ENCODE measurements at regions not wholly inside any gene's neighbourhood (a gene's known extent, or its start where the extent isn't known, plus 50 kb on each side); places are given as distances from the start of the nearest gene placed in this dataset.

DNA sequence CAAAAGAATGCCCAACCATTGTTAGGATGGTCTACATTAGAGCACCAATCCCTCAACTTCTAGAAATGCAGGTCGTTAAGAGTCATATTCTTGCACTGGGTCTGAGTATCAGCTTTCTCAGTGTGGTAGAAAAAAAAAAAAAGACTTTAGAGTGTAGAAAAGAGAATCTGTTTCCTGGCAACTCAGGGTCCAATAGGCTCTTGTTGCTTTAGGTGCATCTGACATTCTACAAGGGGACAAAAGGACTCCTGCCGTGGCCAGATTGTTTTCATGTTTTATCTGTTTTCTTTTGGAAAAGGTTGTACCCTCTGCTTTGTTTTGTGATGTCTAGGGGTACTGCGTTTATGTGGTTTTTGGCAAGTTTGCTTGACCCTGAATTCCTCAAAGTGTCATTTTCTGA lies 105.4 kb upstream of the KCNK2 start:
- ChIA-PET POLR2A (no interaction called here), CTCF (no interaction called here)
- DNase-seq (ENCODE audit: extremely low spot score), result no peak
- TF ChIP-seq L3MBTL2 (conservative IDR thresholded peaks at IDR 0.05), result no peak
- TF ChIP-seq CTBP1 (IDR thresholded peaks at IDR 0.05; ENCODE audit: borderline replicate concordance), result no peak
- TF ChIP-seq LEF1 (IDR thresholded peaks at IDR 0.05; ENCODE audit: borderline replicate concordance), result no peak
- no peak for TF ChIP-seq ARNT (IDR thresholded peaks at IDR 0.05)
- TF ChIP-seq TARDBP (IDR thresholded peaks at IDR 0.05), result no peak
- no peak for TF ChIP-seq ELF4 (IDR thresholded peaks at IDR 0.05)
- TF ChIP-seq SP1 (IDR thresholded peaks at IDR 0.05), result no peak
- no peak for TF ChIP-seq FOXM1 (IDR thresholded peaks at IDR 0.05; ENCODE audit: borderline replicate concordance)
- TF ChIP-seq FOXA1 (IDR thresholded peaks at IDR 0.05), result no peak
- no peak for TF ChIP-seq HDGF (IDR thresholded peaks at IDR 0.05; ENCODE audit: borderline replicate concordance)
- no peak for TF ChIP-seq BHLHE40 (IDR thresholded peaks at IDR 0.05; ENCODE audit: borderline replicate concordance)
- no peak for TF ChIP-seq FOXK2 (IDR thresholded peaks at IDR 0.05)

DNA sequence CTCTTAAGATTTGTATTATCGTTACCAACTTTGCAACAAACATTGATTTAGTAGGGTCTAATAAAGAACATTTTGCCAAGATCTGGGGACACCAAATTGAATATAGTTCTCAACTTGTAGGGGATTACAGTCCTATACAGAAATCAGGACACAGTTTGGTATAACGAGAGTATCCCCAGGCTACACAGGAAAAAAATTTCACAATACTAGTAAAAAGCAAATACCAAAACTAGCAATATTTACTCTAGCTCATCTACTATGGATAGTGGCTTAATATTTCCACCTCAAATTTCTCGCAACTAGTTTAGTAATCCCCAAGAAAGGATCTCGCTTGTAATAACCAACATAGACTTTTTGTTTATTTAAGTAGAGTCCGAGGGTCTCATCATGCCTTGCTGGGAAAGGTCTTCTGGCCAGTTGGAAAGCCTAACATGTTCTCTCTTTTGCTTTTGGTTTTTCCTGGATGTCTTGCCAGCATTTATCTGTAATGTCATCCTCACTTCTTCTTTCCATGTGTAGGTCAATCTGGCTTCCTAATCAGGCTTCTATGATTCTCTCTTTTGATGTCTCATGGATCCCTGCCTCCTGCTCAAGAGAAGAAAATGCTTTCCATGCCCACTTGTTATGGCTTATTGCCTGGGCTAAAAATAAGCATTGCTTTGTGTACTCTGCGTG lies 104.7 kb upstream of the KCNK2 start:
- POLR2A ChIA-PET, result no interaction called here
- TF ChIP-seq FOXA1 (IDR thresholded peaks at IDR 0.05), result no peak
- no peak for TF ChIP-seq FOXK2 (IDR thresholded peaks at IDR 0.05)
- no peak for TF ChIP-seq SUZ12 (IDR thresholded peaks at IDR 0.05)
- no peak for TF ChIP-seq CTBP1 (IDR thresholded peaks at IDR 0.05; ENCODE audit: borderline replicate concordance)
- no peak for TF ChIP-seq TARDBP (IDR thresholded peaks at IDR 0.05)
- TF ChIP-seq, protein P1, sequence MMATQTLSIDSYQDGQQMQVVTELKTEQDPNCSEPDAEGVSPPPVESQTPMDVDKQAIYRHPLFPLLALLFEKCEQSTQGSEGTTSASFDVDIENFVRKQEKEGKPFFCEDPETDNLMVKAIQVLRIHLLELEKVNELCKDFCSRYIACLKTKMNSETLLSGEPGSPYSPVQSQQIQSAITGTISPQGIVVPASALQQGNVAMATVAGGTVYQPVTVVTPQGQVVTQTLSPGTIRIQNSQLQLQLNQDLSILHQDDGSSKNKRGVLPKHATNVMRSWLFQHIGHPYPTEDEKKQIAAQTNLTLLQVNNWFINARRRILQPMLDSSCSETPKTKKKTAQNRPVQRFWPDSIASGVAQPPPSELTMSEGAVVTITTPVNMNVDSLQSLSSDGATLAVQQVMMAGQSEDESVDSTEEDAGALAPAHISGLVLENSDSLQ (IDR thresholded peaks at IDR 0.05), result no peak
- no peak for TF ChIP-seq ZNF384 (IDR thresholded peaks at IDR 0.05)
- no peak for TF ChIP-seq NFRKB (IDR thresholded peaks at IDR 0.05)
- TF ChIP-seq LEF1 (IDR thresholded peaks at IDR 0.05; ENCODE audit: borderline replicate concordance), result no peak
- TF ChIP-seq SP1 (IDR thresholded peaks at IDR 0.05), result no peak
- no peak for TF ChIP-seq ARNT (IDR thresholded peaks at IDR 0.05)
- TF ChIP-seq L3MBTL2 (conservative IDR thresholded peaks at IDR 0.05), result no peak
- no peak for TF ChIP-seq HDGF (IDR thresholded peaks at IDR 0.05; ENCODE audit: borderline replicate concordance)
- CTCF ChIA-PET, result no interaction called here
- no peak for DNase-seq (ENCODE audit: extremely low spot score)

DNA sequence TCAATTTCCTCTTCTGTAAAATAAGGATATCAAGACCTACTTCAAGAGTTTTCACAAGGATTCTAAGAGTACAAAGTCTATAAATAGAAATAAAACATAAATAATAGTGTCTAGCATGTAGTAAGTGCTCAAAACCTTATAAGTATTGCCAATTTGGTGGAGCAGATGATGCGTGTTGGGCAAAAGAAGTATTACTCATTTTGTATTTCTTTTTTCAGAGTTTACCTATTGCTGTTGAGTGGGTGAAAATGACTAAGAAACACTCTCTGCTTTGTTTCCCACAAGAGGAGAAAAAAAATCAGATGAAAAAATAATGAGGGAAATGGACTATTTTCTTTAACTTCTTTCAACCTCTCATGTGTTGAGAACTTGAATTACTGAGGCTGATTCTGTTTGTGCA lies 103.3 kb upstream of the KCNK2 start:
- ChIA-PET POLR2A (no interaction called here), CTCF (no interaction called here)
- TF ChIP-seq, protein P1 (IDR thresholded peaks at IDR 0.05), result no peak
- TF ChIP-seq L3MBTL2 (conservative IDR thresholded peaks at IDR 0.05) (no peak), ELF4 (IDR thresholded peaks at IDR 0.05) (no peak)
- no peak for DNase-seq (ENCODE audit: extremely low spot score)

DNA sequence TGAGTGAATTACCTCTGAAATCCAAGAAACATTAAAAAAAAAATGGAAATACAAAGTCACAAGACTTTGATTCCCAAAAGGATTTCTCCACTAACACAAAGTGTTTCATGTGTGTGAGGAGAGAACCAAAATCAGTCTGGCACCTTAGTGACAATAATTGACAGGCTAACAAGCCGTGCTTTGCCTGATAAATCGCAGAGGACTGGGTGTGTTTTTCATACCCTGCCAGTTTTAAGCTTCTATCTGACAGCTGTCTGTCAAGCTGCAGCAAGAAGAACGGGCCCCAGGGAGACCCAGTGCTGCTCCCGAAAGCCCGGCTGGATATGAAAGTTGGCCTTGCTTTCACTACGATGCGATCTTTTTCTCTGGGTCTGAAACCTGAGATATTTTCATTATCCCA lies 101.6 kb upstream of the KCNK2 start:
- ChIA-PET POLR2A (no interaction called here), CTCF (no interaction called here)
- DNase-seq (ENCODE audit: extremely low spot score), result no peak
- TF ChIP-seq BHLHE40 (IDR thresholded peaks at IDR 0.05; ENCODE audit: borderline replicate concordance) (no peak), SP1 (IDR thresholded peaks at IDR 0.05) (no peak), ZNF384 (IDR thresholded peaks at IDR 0.05) (no peak), TARDBP (IDR thresholded peaks at IDR 0.05) (no peak), SUZ12 (IDR thresholded peaks at IDR 0.05) (no peak), FOXM1 (IDR thresholded peaks at IDR 0.05; ENCODE audit: borderline replicate concordance) (no peak), LEF1 (IDR thresholded peaks at IDR 0.05; ENCODE audit: borderline replicate concordance) (no peak), NFRKB (IDR thresholded peaks at IDR 0.05) (no peak)

DNA sequence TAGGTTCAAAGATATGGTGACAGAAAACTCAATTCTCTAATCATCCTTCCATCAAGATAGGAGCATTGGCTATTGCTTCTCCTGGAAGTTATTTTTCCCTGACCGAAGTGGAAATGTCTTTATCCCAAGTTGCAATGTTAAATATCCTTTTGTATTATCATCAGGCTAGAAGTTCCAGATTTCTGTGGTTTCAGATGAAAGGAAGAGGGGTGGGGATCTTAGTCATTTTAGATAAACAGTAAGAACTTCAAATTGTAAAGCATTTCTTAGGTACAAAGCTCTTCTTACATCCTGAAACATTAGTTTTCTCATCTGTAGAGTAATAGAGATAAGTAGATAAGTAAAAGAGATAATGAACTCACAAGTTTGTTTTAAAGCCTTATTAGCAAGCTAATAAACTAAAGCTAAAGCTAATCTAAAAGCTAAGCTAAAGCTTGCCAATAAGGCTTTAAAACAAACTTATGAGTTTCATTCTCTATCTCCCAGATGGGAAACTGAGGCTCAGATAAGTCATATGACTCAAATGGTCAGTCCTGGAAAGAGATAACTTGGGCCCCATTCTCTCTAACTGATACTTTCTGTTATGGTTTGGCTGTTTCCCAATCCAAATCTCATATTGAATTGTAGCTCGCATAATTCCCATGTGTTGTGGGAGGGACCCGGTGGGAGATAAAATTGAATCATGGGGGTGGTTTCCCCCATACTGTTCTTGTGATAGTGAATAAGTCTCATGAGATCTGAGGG lies 99.2 kb upstream of the KCNK2 start:
- CTCF ChIA-PET, result interaction anchor here (0.6 kb wide), 1 partner anchor 355 kb away, joined by 3 read pairs; no protein-coding TSS in a partner anchor
- DNase-seq (ENCODE audit: extremely low spot score), result no peak
- TF ChIP-seq ARNT (IDR thresholded peaks at IDR 0.05) (no peak), SP1 (IDR thresholded peaks at IDR 0.05) (no peak), FOXA1 (IDR thresholded peaks at IDR 0.05) (no peak), FOXM1 (IDR thresholded peaks at IDR 0.05; ENCODE audit: borderline replicate concordance) (no peak), SUZ12 (IDR thresholded peaks at IDR 0.05) (no peak), ELF4 (IDR thresholded peaks at IDR 0.05) (no peak), L3MBTL2 (conservative IDR thresholded peaks at IDR 0.05) (no peak), ZNF384 (IDR thresholded peaks at IDR 0.05) (no peak), TARDBP (IDR thresholded peaks at IDR 0.05) (no peak), NFRKB (IDR thresholded peaks at IDR 0.05) (no peak), LEF1 (IDR thresholded peaks at IDR 0.05; ENCODE audit: borderline replicate concordance) (no peak), HDGF (IDR thresholded peaks at IDR 0.05; ENCODE audit: borderline replicate concordance) (no peak), BHLHE40 (IDR thresholded peaks at IDR 0.05; ENCODE audit: borderline replicate concordance) (no peak), CTBP1 (IDR thresholded peaks at IDR 0.05; ENCODE audit: borderline replicate concordance) (no peak)
- TF ChIP-seq, protein P1 (IDR thresholded peaks at IDR 0.05), result no peak
- POLR2A ChIA-PET, result no interaction called here

DNA sequence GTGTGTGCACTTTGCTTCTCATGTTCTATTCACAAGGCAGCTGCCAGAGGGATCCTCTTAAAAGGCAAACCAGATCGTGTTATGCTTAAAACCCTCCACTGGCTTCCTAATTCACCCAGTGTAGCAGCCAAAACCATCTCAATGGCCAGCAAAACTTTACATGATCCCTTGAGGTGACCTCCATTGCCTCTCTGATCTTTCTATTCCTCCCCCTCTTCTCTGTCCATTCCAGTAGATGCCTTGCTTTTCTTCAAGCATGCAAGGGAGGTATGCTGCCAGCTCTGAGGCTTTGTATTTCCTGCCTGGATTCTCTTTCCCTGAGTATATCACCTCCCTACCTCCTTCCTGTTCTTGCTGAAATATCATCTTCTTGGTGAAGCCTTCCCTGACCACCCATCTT lies 93.2 kb upstream of the KCNK2 start:
- ChIA-PET POLR2A (no interaction called here), CTCF (no interaction called here)
- TF ChIP-seq SUZ12 (IDR thresholded peaks at IDR 0.05) (no peak), ARNT (IDR thresholded peaks at IDR 0.05) (no peak), HDGF (IDR thresholded peaks at IDR 0.05; ENCODE audit: borderline replicate concordance) (no peak), FOXM1 (IDR thresholded peaks at IDR 0.05; ENCODE audit: borderline replicate concordance) (no peak), TARDBP (IDR thresholded peaks at IDR 0.05) (no peak), FOXA1 (IDR thresholded peaks at IDR 0.05) (no peak), SP1 (IDR thresholded peaks at IDR 0.05) (no peak), ELF4 (IDR thresholded peaks at IDR 0.05) (no peak), LEF1 (IDR thresholded peaks at IDR 0.05; ENCODE audit: borderline replicate concordance) (no peak), NFRKB (IDR thresholded peaks at IDR 0.05) (no peak), L3MBTL2 (conservative IDR thresholded peaks at IDR 0.05) (no peak), BHLHE40 (IDR thresholded peaks at IDR 0.05; ENCODE audit: borderline replicate concordance) (no peak), CTBP1 (IDR thresholded peaks at IDR 0.05; ENCODE audit: borderline replicate concordance) (no peak), ZNF384 (IDR thresholded peaks at IDR 0.05) (no peak), FOXK2 (IDR thresholded peaks at IDR 0.05) (no peak)
- TF ChIP-seq, protein P1 (IDR thresholded peaks at IDR 0.05), result no peak
- DNase-seq (ENCODE audit: extremely low spot score), result no peak
